ENCODE measurements at regions not wholly inside any gene's neighbourhood (a gene's known extent, or its start where the extent isn't known, plus 50 kb on each side); places are given as distances from the start of the nearest gene placed in this dataset.

GRCh38 chr13:54173996-54174395 is 1145.4 kb downstream of the OLFM4 start:
- H3K4me2 ChIP-seq (ENCODE audit: extremely low read depth, insufficient read depth, low read length), result no peak overlapping the region
- no peaks in the 10 kb centered on the region for H3K4me1 ChIP-seq (ENCODE audit: control insufficient read depth, extremely low read depth, insufficient read depth, low read length)
- no peaks in the 10 kb centered on the region for H3K79me2 ChIP-seq (ENCODE audit: control insufficient read depth, insufficient read depth, low read length)
- H3K4me3 ChIP-seq (replicated peaks in 1 of 4; ENCODE audit: control extremely low read depth in 1 of 4, insufficient read depth in 1 of 4, low read depth in 3 of 4, low read length in 4 of 4), result no peak overlapping the region
- no peak overlapping the region for H3K27ac ChIP-seq (ENCODE audit: insufficient read depth, low read length)
- no peaks in the 10 kb centered on the region for H3K9me3 ChIP-seq (ENCODE audit: control insufficient read depth, insufficient read depth, low read depth, low read length)
- no peaks in the 10 kb centered on the region for H4K20me1 ChIP-seq (ENCODE audit: control insufficient read depth, extremely low read depth, insufficient read depth, low read length)
- no peak overlapping the region for H2AFZ ChIP-seq (ENCODE audit: low read length)
- H3K9ac ChIP-seq (ENCODE audit: insufficient read depth, low read length), result no peak overlapping the region
- no peaks in the 10 kb centered on the region for H3K36me3 ChIP-seq (ENCODE audit: control insufficient read depth, insufficient read depth, low read length)
- DNase-seq (ENCODE audit: low read depth in 2 of 2), result no peak
- TF ChIP-seq CTCF (conservative IDR thresholded peaks at IDR 0.05 in 1 of 2, IDR thresholded peaks at IDR 0.05 in 1 of 2; ENCODE audit: low read depth in 1 of 2, low read length in 2 of 2) (no peak), EZH2 (IDR thresholded peaks at IDR 0.05; ENCODE audit: low read length, missing control alignments) (no peak)
- no peaks in the 10 kb centered on the region for H3K27me3 ChIP-seq (ENCODE audit: control insufficient read depth, insufficient read depth, low read length)

GRCh38 chr13:54175466-54175865 is 1146.9 kb downstream of the OLFM4 start:
- no peaks in the 10 kb centered on the region for H3K36me3 ChIP-seq (ENCODE audit: control insufficient read depth, insufficient read depth, low read length)
- no peak overlapping the region for H3K27ac ChIP-seq (ENCODE audit: insufficient read depth, low read length)
- H3K27me3 ChIP-seq (ENCODE audit: control insufficient read depth, insufficient read depth, low read length), result no peaks in the 10 kb centered on the region
- H3K79me2 ChIP-seq (ENCODE audit: control insufficient read depth, insufficient read depth, low read length), result no peaks in the 10 kb centered on the region
- no peaks in the 10 kb centered on the region for H3K4me1 ChIP-seq (ENCODE audit: control insufficient read depth, extremely low read depth, insufficient read depth, low read length)
- no peak overlapping the region for H3K4me3 ChIP-seq (replicated peaks in 1 of 4; ENCODE audit: control extremely low read depth in 1 of 4, insufficient read depth in 1 of 4, low read depth in 3 of 4, low read length in 4 of 4)
- no peak overlapping the region for H2AFZ ChIP-seq (ENCODE audit: low read length)
- H3K9ac ChIP-seq (ENCODE audit: insufficient read depth, low read length), result no peak overlapping the region
- no peak overlapping the region for H3K4me2 ChIP-seq (ENCODE audit: extremely low read depth, insufficient read depth, low read length)
- TF ChIP-seq EZH2 (IDR thresholded peaks at IDR 0.05; ENCODE audit: low read length, missing control alignments) (no peak), CTCF (conservative IDR thresholded peaks at IDR 0.05 in 1 of 2, IDR thresholded peaks at IDR 0.05 in 1 of 2; ENCODE audit: low read depth in 1 of 2, low read length in 2 of 2) (no peak)
- H4K20me1 ChIP-seq (ENCODE audit: control insufficient read depth, extremely low read depth, insufficient read depth, low read length), result no peaks in the 10 kb centered on the region
- no peaks in the 10 kb centered on the region for H3K9me3 ChIP-seq (ENCODE audit: control insufficient read depth, insufficient read depth, low read depth, low read length)
- no peak for DNase-seq (ENCODE audit: low read depth in 2 of 2)

GRCh38 chr13:54177466-54177865 is 1148.9 kb downstream of the OLFM4 start:
- Histone ChIP-seq H3K27me3 (ENCODE audit: control insufficient read depth, insufficient read depth, low read length) (no peaks in the 10 kb centered on the region), H3K9ac (ENCODE audit: insufficient read depth, low read length) (no peak overlapping the region), H3K4me1 (ENCODE audit: control insufficient read depth, extremely low read depth, insufficient read depth, low read length) (no peaks in the 10 kb centered on the region), H3K4me2 (ENCODE audit: extremely low read depth, insufficient read depth, low read length) (no peak overlapping the region), H3K36me3 (ENCODE audit: control insufficient read depth, insufficient read depth, low read length) (no peaks in the 10 kb centered on the region), H3K27ac (ENCODE audit: insufficient read depth, low read length) (no peak overlapping the region), H2AFZ (ENCODE audit: low read length) (no peak overlapping the region), H3K4me3 (replicated peaks in 1 of 4; ENCODE audit: control extremely low read depth in 1 of 4, insufficient read depth in 1 of 4, low read depth in 3 of 4, low read length in 4 of 4) (no peak overlapping the region), H4K20me1 (ENCODE audit: control insufficient read depth, extremely low read depth, insufficient read depth, low read length) (no peaks in the 10 kb centered on the region), H3K79me2 (ENCODE audit: control insufficient read depth, insufficient read depth, low read length) (no peaks in the 10 kb centered on the region), H3K9me3 (ENCODE audit: control insufficient read depth, insufficient read depth, low read depth, low read length) (no peaks in the 10 kb centered on the region)
- DNase-seq (ENCODE audit: low read depth in 2 of 2), result no peak
- TF ChIP-seq EZH2 (IDR thresholded peaks at IDR 0.05; ENCODE audit: low read length, missing control alignments), result no peak
- no peak for TF ChIP-seq CTCF (conservative IDR thresholded peaks at IDR 0.05 in 1 of 2, IDR thresholded peaks at IDR 0.05 in 1 of 2; ENCODE audit: low read depth in 1 of 2, low read length in 2 of 2)
